GM23248 (cell line): ENCODE measurements at regions not wholly inside any gene's neighbourhood (a gene's known extent, or its start where the extent isn't known, plus 50 kb on each side); places are given as distances from the start of the nearest gene placed in this dataset.
"Not testable (repeated sequence)": the region's sequence is repeated elsewhere in the genome, so short reads cannot be mapped to it uniquely, and the experiment has no call there.

ENCODE experiments used
- DNase-seq: peaks from one replicate; pipeline ENCODE4 v3.0.0-alpha.2; 2015
- H2AFZ ChIP-seq: fragments of 200-600 bp; sonication (generic); 2 replicates; pipeline ENCODE4 v1.6.1; 2016; ENCODE audit warnings: antibody characterized with exemption
- H3F3A ChIP-seq: fragments of 200-600 bp; sonication (generic); 2 replicates; pipeline ENCODE4 v1.6.1; 2016; ENCODE audit warnings: mild to moderate bottlenecking, antibody characterized with exemption, mixed run types; ENCODE audit not compliant: insufficient read depth
- H3K27ac ChIP-seq: fragments of 200-600 bp; sonication (generic); 2 replicates; pipeline ENCODE4 v1.5.1; 2016; ENCODE audit warnings: mild to moderate bottlenecking
- H3K27me3 ChIP-seq: fragments of 200-600 bp; sonication (generic); replicated peaks from 2 replicates; pipeline ENCODE4 v1.6.1; 2016; ENCODE audit warnings: mild to moderate bottlenecking; ENCODE audit not compliant: insufficient read depth
- H3K36me3 ChIP-seq: fragments of 200-600 bp; sonication (generic); 2 replicates; pipeline ENCODE4 v1.6.1; 2016; ENCODE audit warnings: low read depth, mild to moderate bottlenecking
- H3K4me1 ChIP-seq: fragments of 200-600 bp; sonication (generic); 2 replicates; pipeline ENCODE4 v1.6.1; 2016; ENCODE audit warnings: mild to moderate bottlenecking; ENCODE audit not compliant: insufficient read depth
- H3K4me2 ChIP-seq: fragments of 200-600 bp; sonication (generic); one replicate; pipeline ENCODE4 v1.6.1; 2016; ENCODE audit warnings: mild to moderate bottlenecking; ENCODE audit not compliant: unreplicated experiment
- H3K4me3 ChIP-seq: fragments of 200-600 bp; sonication (generic); 2 replicates; pipeline ENCODE4 v1.5.1; 2016; ENCODE audit warnings: mild to moderate bottlenecking
- H3K79me2 ChIP-seq: fragments of 200-600 bp; sonication (generic); 2 replicates; pipeline ENCODE4 v1.6.1; 2016; ENCODE audit warnings: mild to moderate bottlenecking; ENCODE audit not compliant: insufficient read depth
- H3K9ac ChIP-seq: fragments of 200-600 bp; sonication (generic); 2 replicates; pipeline ENCODE4 v1.6.1; 2016; ENCODE audit warnings: mild to moderate bottlenecking
- H3K9me2 ChIP-seq: fragments of 200-600 bp; sonication (generic); 2 replicates; pipeline ENCODE4 v1.6.1; 2016; ENCODE audit warnings: mixed run types, mild to moderate bottlenecking, moderate library complexity; ENCODE audit not compliant: insufficient read depth
- H3K9me3 ChIP-seq: fragments of 200-600 bp; sonication (generic); one replicate; pipeline ENCODE4 v1.6.1; 2017; ENCODE audit warnings: low read depth
- H4K20me1 ChIP-seq: fragments of 200-600 bp; sonication (generic); 2 replicates; pipeline ENCODE4 v1.6.0; 2016; ENCODE audit not compliant: insufficient read depth
- EZH2 ChIP-seq: fragments of 200-600 bp; sonication (generic); IDR thresholded peaks from 2 replicates; pipeline ENCODE4 v1.6.1; 2018; ENCODE audit warnings: antibody characterized with exemption, mild to moderate bottlenecking; ENCODE audit not compliant: insufficient read depth, poor library complexity, severe bottlenecking
- EZH2phosphoT487 ChIP-seq: fragments of 200-600 bp; sonication (generic); IDR thresholded peaks from 2 replicates; pipeline ENCODE4 v1.6.1; 2018; ENCODE audit warnings: antibody characterized with exemption, moderate library complexity, mild to moderate bottlenecking, low read depth; ENCODE audit not compliant: insufficient read depth
- WGBS, 2 experiments: methylation state at CpG; one replicate each; pipeline ENCODE4 v1.1.6; 2015 to 2017; ENCODE audit warnings: low lambda C conversion rate in 2 of 2, low coverage in 1 of 2; ENCODE audit errors: missing lambda C conversion rate in 2 of 2; 5-methylcytosine and 5-hydroxymethylcytosine counted together
- in situ Hi-C: fragments of 300-500 bp; cut with MboI; formaldehyde crosslinking; loops from 2 replicates; pipeline ENCODE4 v1.15.0; 2020

- 70 to 76% methylated on average over 3 of the region's 3 CpGs for WGBS, 2 experiments
- DNase-seq: no peak
- Histone ChIP-seq H3K9ac (no peak overlapping the region), H3K4me2 (no peak overlapping the region), H2AFZ (no peak overlapping the region), H3F3A (no peaks in the 10 kb centered on the region), H3K36me3 (no peaks in the 10 kb centered on the region), H4K20me1 (no peaks in the 10 kb centered on the region), H3K27ac (no peak overlapping the region), H3K4me1 (no peaks in the 10 kb centered on the region), H3K4me3 (no peak overlapping the region), H3K27me3 (no peaks in the 10 kb centered on the region), H3K79me2 (no peaks in the 10 kb centered on the region), H3K9me2 (no peaks in the 10 kb centered on the region), H3K9me3 (no peaks in the 10 kb centered on the region)
- in situ Hi-C loops: no loop called here
- TF ChIP-seq EZH2phosphoT487 (no peak), EZH2 (no peak)
Measured at GRCh38 chr7:14978687-14979086, 76.1 kb upstream of the DGKB start.

GRCh38 chr7:14974688-14975087, 72.1 kb upstream of the DGKB start:
- Histone ChIP-seq H3K4me3 (no peak overlapping the region), H3K9me3 (no peaks in the 10 kb centered on the region), H3K79me2 (no peaks in the 10 kb centered on the region), H3K9me2 (no peaks in the 10 kb centered on the region), H3K36me3 (no peaks in the 10 kb centered on the region), H2AFZ (no peak overlapping the region), H4K20me1 (no peaks in the 10 kb centered on the region), H3K4me2 (no peak overlapping the region), H3K9ac (no peak overlapping the region), H3K27me3 (no peaks in the 10 kb centered on the region), H3K27ac (no peak overlapping the region), H3F3A (no peaks in the 10 kb centered on the region), H3K4me1 (no peaks in the 10 kb centered on the region)
- DNase-seq: no peak
- TF ChIP-seq EZH2: no peak
- TF ChIP-seq EZH2phosphoT487: no peak
- in situ Hi-C loops: no loop called here
- WGBS, 2 experiments: 85 to 88% methylated on average over 5 of the region's 5 CpGs

- DNase-seq: peak; percentile 14
- H3K9me3 ChIP-seq: no peaks in the 10 kb centered on the region
- no peaks in the 10 kb centered on the region for H3K4me1 ChIP-seq
- TF ChIP-seq EZH2phosphoT487 (no peak), EZH2 (no peak)
- 29 to 31% methylated on average over 3 of the region's 3 CpGs for WGBS, 2 experiments
- H3K27me3 ChIP-seq: no peaks in the 10 kb centered on the region
- H2AFZ ChIP-seq: no peak overlapping the region
- in situ Hi-C loops: no loop called here
- no peak overlapping the region for H3K9ac ChIP-seq
- H3K4me2 ChIP-seq: no peak overlapping the region
- H3F3A ChIP-seq: no peaks in the 10 kb centered on the region
- H3K27ac ChIP-seq: no peak overlapping the region
- H3K9me2 ChIP-seq: no peaks in the 10 kb centered on the region
- H3K4me3 ChIP-seq: no peak overlapping the region
- H4K20me1 ChIP-seq: no peaks in the 10 kb centered on the region
- no peaks in the 10 kb centered on the region for H3K36me3 ChIP-seq
- no peaks in the 10 kb centered on the region for H3K79me2 ChIP-seq
Measured at GRCh38 chr7:14973712-14974428, 71.3 kb upstream of the DGKB start.

- H3K4me1 ChIP-seq, H3K9me3 ChIP-seq, H3F3A ChIP-seq, H3K79me2 ChIP-seq, H3K9me2 ChIP-seq, H3K4me3 ChIP-seq, H3K27me3 ChIP-seq, H3K36me3 ChIP-seq, in situ Hi-C loops, H3K4me2 ChIP-seq, H4K20me1 ChIP-seq, H3K9ac ChIP-seq, H3K27ac ChIP-seq, DNase-seq, H2AFZ ChIP-seq: not testable (repeated sequence)
- 67 to 77% methylated on average over 4 of the region's 4 CpGs for WGBS, 2 experiments
Measured at GRCh38 chr7:14971678-14972077, 69.1 kb upstream of the DGKB start.

- H3K36me3 ChIP-seq, H3K79me2 ChIP-seq, H3K27ac ChIP-seq, H4K20me1 ChIP-seq, H3K4me3 ChIP-seq, DNase-seq, H3K9me3 ChIP-seq, H3K4me2 ChIP-seq, in situ Hi-C loops, H3F3A ChIP-seq, H3K9me2 ChIP-seq, H3K4me1 ChIP-seq, H3K27me3 ChIP-seq, H3K9ac ChIP-seq, H2AFZ ChIP-seq: not testable (repeated sequence)
- 74 to 79% methylated on average over 7 to 8 of the region's 8 CpGs for WGBS, 2 experiments
Measured at GRCh38 chr7:14967376-14967775, 64.8 kb upstream of the DGKB start.
